AG10803 (cell line): ENCODE measurements at regions not wholly inside any gene's neighbourhood (a gene's known extent, or its start where the extent isn't known, plus 50 kb on each side); places are given as distances from the start of the nearest gene placed in this dataset.
"Not testable (repeated sequence)": the region's sequence is repeated elsewhere in the genome, so short reads cannot be mapped to it uniquely, and the experiment has no call there.

Experiments used
- DNase-seq: peaks from one replicate; pipeline ENCODE4 v3.0.0; 2010; ENCODE audit warnings: low read depth
- H3K4me3 ChIP-seq: 2 replicates; pipeline ENCODE4 v1.5.1; 2011; ENCODE audit warnings: mild to moderate bottlenecking, low read length, control low read depth
- CTCF ChIP-seq: conservative IDR thresholded peaks from 2 replicates; pipeline ENCODE4 v1.5.1; 2011; ENCODE audit warnings: mild to moderate bottlenecking, low read length, control low read depth, inconsistent platforms

GRCh38 chr5:81830596-81830995 lies 79.7 kb upstream of the SSBP2 start:
- H3K4me3 ChIP-seq = no peak overlapping the region
- no peak for DNase-seq
- TF ChIP-seq CTCF = no peak

- DNase-seq = no peak
- no peak for TF ChIP-seq CTCF
- no peak overlapping the region for H3K4me3 ChIP-seq
Measured at GRCh38 chr5:81829242-81829641, 78.3 kb upstream of the SSBP2 start.

- no peak overlapping the region for H3K4me3 ChIP-seq
- no peak for DNase-seq
- no peak for TF ChIP-seq CTCF
Measured at GRCh38 chr5:81827500-81827899, 76.6 kb upstream of the SSBP2 start.

- H3K4me3 ChIP-seq = no peak overlapping the region
- no peak for TF ChIP-seq CTCF
- DNase-seq = peak; percentile 26
Measured at GRCh38 chr5:81826128-81826527, 75.2 kb upstream of the SSBP2 start.

GRCh38 chr5:81825237-81825636 lies 74.3 kb upstream of the SSBP2 start:
- no peak for TF ChIP-seq CTCF
- peak; percentile 71 for DNase-seq

GRCh38 chr5:81823736-81824135 lies 72.8 kb upstream of the SSBP2 start:
- H3K4me3 ChIP-seq, DNase-seq: not testable (repeated sequence)

More at GRCh38 chr5:81825237-81825636, 74.3 kb upstream of the SSBP2 start:
- no peak overlapping the region for H3K4me3 ChIP-seq

GRCh38 chr5:81820863-81821262 lies 70.0 kb upstream of the SSBP2 start:
- no peak for TF ChIP-seq CTCF
- no peak for DNase-seq
- H3K4me3 ChIP-seq = no peak overlapping the region

GRCh38 chr5:81820318-81820636 lies 69.4 kb upstream of the SSBP2 start:
- no peak for DNase-seq
- H3K4me3 ChIP-seq = no peak overlapping the region
- TF ChIP-seq CTCF = no peak
